DND-41 (cell line): ENCODE measurements at regions not wholly inside any gene's neighbourhood (a gene's known extent, or its start where the extent isn't known, plus 50 kb on each side); places are given as distances from the start of the nearest gene placed in this dataset.

Experiments
- ATAC-seq: fragments of 200-7000 bp; cut with Tn5 transposase; 3 replicates; pipeline ENCODE4 v1.9.1; 2021; ENCODE audit warnings: low read depth; ENCODE audit not compliant: insufficient read depth
- DNase-seq: peaks from one replicate; pipeline ENCODE4 v3.0.0-alpha.2; 2020
- H2AFZ ChIP-seq: 2 replicates; pipeline ENCODE4 v1.6.0; 2012; ENCODE audit warnings: low read depth, low read length
- H3K27ac ChIP-seq: 2 replicates; pipeline ENCODE4 v1.5.1; 2012; ENCODE audit warnings: low read length, inconsistent platforms
- H3K27me3 ChIP-seq: fragments of 200-600 bp; sonication (generic); 2 replicates; pipeline ENCODE4 v1.6.0; 2012; ENCODE audit warnings: low read length, mild to moderate bottlenecking, inconsistent platforms; ENCODE audit not compliant: insufficient read depth, poor library complexity
- H3K36me3 ChIP-seq: 2 replicates; pipeline ENCODE4 v1.5.1; 2012; ENCODE audit warnings: low read length, inconsistent platforms; ENCODE audit not compliant: insufficient read depth
- H3K4me1 ChIP-seq: 2 replicates; pipeline ENCODE4 v1.5.1; 2012; ENCODE audit warnings: mild to moderate bottlenecking, low read length; ENCODE audit not compliant: insufficient read depth
- H3K4me2 ChIP-seq: 2 replicates; pipeline ENCODE4 v1.6.0; 2012; ENCODE audit warnings: mild to moderate bottlenecking, moderate library complexity, low read length, inconsistent platforms; ENCODE audit not compliant: insufficient read depth
- H3K4me3 ChIP-seq, 2 experiments: fragments of 200-600 bp in 1 of 2; shearing (Covaris generic) in 1 of 2; 2 replicates each; pipeline ENCODE4 v1.5.1; 2012 to 2016; ENCODE audit warnings: inconsistent platforms in 2 of 2, low read length in 2 of 2, mild to moderate bottlenecking in 2 of 2, low read depth in 1 of 2, moderate library complexity in 1 of 2
- H3K79me2 ChIP-seq: 2 replicates; pipeline ENCODE4 v1.6.0; 2012; ENCODE audit warnings: low read length, inconsistent platforms; ENCODE audit not compliant: insufficient read depth
- H3K9ac ChIP-seq: 2 replicates; pipeline ENCODE4 v1.6.0; 2012; ENCODE audit warnings: low read depth, mild to moderate bottlenecking, inconsistent platforms, low read length, moderate library complexity
- H3K9me3 ChIP-seq: 2 replicates; pipeline ENCODE4 v1.5.1; 2012; ENCODE audit warnings: low read length, moderate library complexity, mild to moderate bottlenecking, inconsistent platforms; ENCODE audit not compliant: insufficient read depth, severe bottlenecking
- H4K20me1 ChIP-seq: 2 replicates; pipeline ENCODE4 v1.6.0; 2012; ENCODE audit warnings: low read length; ENCODE audit not compliant: insufficient read depth
- EZH2 ChIP-seq: IDR thresholded peaks from 3 replicates; pipeline ENCODE4 v1.6.1; 2012; ENCODE audit warnings: borderline replicate concordance, low read depth, mild to moderate bottlenecking, moderate library complexity, low read length, inconsistent platforms; ENCODE audit not compliant: severe bottlenecking
- TF ChIP-seq, protein P1 (sequence below): IDR thresholded peaks from 2 replicates; pipeline ENCODE4 v1.5.1; 2012; ENCODE audit warnings: borderline replicate concordance, low read length, moderate library complexity, mild to moderate bottlenecking; ENCODE audit not compliant: poor library complexity, severe bottlenecking; ENCODE audit errors: extremely low read depth

DNA sequence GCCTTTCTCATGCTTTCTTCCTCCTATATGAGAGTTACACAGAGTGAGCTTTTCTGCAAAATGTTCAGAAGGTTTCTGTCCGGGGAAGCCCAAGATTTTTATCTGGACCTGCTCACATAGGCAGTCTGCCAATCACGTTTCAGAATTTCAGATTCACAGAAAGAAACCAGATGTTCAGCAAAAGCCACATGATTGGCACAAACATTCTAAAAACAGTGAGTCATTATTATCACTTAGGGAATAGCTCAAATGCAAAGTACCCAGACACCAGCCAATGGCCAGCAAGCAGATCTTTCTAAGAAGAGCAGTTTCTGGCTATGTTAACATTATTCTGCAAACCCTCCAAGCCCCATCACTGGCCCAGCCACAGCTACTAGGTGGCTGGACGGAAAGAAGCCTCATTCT is 1558.5 kb upstream of the TMEM132C start:
- H3K36me3 ChIP-seq = no peaks in the 10 kb centered on the region
- H3K4me1 ChIP-seq = no peaks in the 10 kb centered on the region
- no peak overlapping the region for H3K4me3 ChIP-seq
- H3K27ac ChIP-seq = no peak overlapping the region
- H3K4me2 ChIP-seq = no peak overlapping the region
- H4K20me1 ChIP-seq = no peaks in the 10 kb centered on the region
- no peak overlapping the region for H2AFZ ChIP-seq
- ATAC-seq (no peak; the same call in 2 of the 3 replicates), DNase-seq (no peak)
- TF ChIP-seq, protein P1, sequence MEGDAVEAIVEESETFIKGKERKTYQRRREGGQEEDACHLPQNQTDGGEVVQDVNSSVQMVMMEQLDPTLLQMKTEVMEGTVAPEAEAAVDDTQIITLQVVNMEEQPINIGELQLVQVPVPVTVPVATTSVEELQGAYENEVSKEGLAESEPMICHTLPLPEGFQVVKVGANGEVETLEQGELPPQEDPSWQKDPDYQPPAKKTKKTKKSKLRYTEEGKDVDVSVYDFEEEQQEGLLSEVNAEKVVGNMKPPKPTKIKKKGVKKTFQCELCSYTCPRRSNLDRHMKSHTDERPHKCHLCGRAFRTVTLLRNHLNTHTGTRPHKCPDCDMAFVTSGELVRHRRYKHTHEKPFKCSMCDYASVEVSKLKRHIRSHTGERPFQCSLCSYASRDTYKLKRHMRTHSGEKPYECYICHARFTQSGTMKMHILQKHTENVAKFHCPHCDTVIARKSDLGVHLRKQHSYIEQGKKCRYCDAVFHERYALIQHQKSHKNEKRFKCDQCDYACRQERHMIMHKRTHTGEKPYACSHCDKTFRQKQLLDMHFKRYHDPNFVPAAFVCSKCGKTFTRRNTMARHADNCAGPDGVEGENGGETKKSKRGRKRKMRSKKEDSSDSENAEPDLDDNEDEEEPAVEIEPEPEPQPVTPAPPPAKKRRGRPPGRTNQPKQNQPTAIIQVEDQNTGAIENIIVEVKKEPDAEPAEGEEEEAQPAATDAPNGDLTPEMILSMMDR = no peak
- TF ChIP-seq EZH2 = no peak
- H3K9me3 ChIP-seq = no peaks in the 10 kb centered on the region
- no peaks in the 10 kb centered on the region for H3K79me2 ChIP-seq
- no peak overlapping the region for H3K9ac ChIP-seq
- no peaks in the 10 kb centered on the region for H3K27me3 ChIP-seq

DNA sequence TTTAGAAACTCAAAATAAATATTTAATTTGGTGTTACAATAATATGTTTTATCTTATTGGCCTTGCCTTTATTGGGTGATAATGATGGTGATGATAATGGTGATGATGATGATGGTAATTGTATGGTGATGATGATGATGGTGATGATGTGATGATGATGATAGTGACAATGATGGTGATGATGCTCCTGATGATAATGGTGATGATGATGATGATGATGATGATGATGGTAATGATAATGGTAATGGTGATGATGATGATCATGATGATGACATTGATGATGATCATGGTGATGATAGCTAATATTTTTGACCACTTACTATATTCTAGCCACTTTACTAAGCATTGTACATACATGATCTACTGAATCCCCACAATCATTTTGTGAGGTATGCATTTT is 1548.6 kb upstream of the TMEM132C start:
- Histone ChIP-seq H3K27me3 (no peaks in the 10 kb centered on the region), H3K4me1 (no peaks in the 10 kb centered on the region), H3K4me2 (no peak overlapping the region), H3K9me3 (no peaks in the 10 kb centered on the region), H3K36me3 (no peaks in the 10 kb centered on the region), H2AFZ (no peak overlapping the region), H3K4me3 (no peak overlapping the region), H3K27ac (no peak overlapping the region), H3K79me2 (no peaks in the 10 kb centered on the region), H4K20me1 (no peaks in the 10 kb centered on the region), H3K9ac (no peak overlapping the region)
- ATAC-seq (no peak), DNase-seq (no peak)
- no peak for TF ChIP-seq EZH2
- TF ChIP-seq, protein P1 = no peak

DNA sequence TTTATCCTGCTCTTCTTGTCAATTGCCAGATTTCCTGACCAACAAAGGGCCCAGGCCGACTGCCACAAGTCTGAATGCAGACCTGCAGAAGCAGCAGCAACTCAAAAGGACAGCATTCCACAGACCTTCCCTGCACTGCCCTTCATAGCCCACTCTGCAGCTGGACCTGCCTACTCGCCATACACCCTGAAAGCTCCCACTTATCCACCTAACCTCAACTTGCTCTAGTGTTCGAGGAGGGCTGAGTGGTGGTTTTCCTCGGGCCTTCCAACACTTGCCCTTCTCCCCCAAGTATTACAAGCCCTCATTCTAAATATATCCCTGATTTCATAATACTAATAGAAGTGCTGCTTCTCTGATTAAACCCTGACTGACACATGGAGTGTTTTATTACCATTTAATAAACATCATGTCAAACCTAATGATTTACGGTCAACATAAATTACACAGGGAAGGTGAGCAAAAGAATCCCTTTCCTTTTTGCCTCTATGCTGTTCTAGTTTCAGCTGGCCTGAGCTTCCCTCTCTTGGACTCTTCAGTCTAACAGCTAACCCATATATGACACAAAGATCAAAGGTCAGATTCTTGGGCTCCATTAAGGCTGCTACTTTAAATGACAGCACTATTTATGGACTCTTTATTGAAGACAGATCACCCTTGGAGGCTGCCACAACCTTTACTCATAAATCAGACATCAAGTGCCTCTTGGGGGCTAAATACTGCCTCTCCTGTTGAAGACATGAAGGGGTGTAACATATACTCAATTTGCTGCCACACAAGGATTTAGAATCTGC is 1546.9 kb upstream of the TMEM132C start:
- DNase-seq = no peak
- Histone ChIP-seq H3K9me3 (no peaks in the 10 kb centered on the region), H3K27ac (no peak overlapping the region), H3K79me2 (no peaks in the 10 kb centered on the region), H3K36me3 (no peaks in the 10 kb centered on the region), H2AFZ (no peak overlapping the region), H3K27me3 (no peaks in the 10 kb centered on the region), H3K9ac (no peak overlapping the region), H3K4me1 (no peaks in the 10 kb centered on the region), H3K4me3 (no peak overlapping the region), H4K20me1 (no peaks in the 10 kb centered on the region), H3K4me2 (no peak overlapping the region)
- TF ChIP-seq, protein P1 = no peak
- no peak for TF ChIP-seq EZH2
- no peak for ATAC-seq
